ENCODE measurements at regions not wholly inside any gene's neighbourhood (a gene's known extent, or its start where the extent isn't known, plus 50 kb on each side); places are given as distances from the start of the nearest gene placed in this dataset.

- TF ChIP-seq MYC (IDR thresholded peaks at IDR 0.05; ENCODE audit: low read depth, low read length), result no peak
- no peak for TF ChIP-seq MYC (CRISPR knock-in tag; IDR thresholded peaks at IDR 0.05; ENCODE audit: borderline replicate concordance, low read depth)
- no peak for TF ChIP-seq FOXM1 (IDR thresholded peaks at IDR 0.05; ENCODE audit: low read depth)
- no peak for TF ChIP-seq FOXM1 (CRISPR knock-in tag; IDR thresholded peaks at IDR 0.05; ENCODE audit: low read depth)
Observed at GRCh38 chr12:61810486-61810885, 449.7 kb upstream of the USP15 start.

All from K562 (cell line).